Left ventricle myocardium inferior (tissue), 1 donor: ENCODE measurements at regions not wholly inside any gene's neighbourhood (a gene's known extent, or its start where the extent isn't known, plus 50 kb on each side); places are given as distances from the start of the nearest gene placed in this dataset.

ENCODE experiments used
- DNase-seq: peaks from one replicate; pipeline ENCODE4 v3.0.0-alpha.2; 2020
- H3K27ac ChIP-seq: fragments of 200-600 bp; replicated peaks from 2 replicates; pipeline ENCODE4 v1.8.0; 2021
- H3K27me3 ChIP-seq: fragments of 200-600 bp; 2 replicates; pipeline ENCODE4 v1.8.0; 2021; ENCODE audit warnings: low read depth
- H3K36me3 ChIP-seq: fragments of 200-600 bp; 2 replicates; pipeline ENCODE4 v1.8.0; 2021
- H3K4me1 ChIP-seq: fragments of 200-600 bp; 2 replicates; pipeline ENCODE4 v1.8.0; 2021
- H3K4me3 ChIP-seq: fragments of 200-600 bp; 2 replicates; pipeline ENCODE4 v1.8.0; 2021; ENCODE audit warnings: mild to moderate bottlenecking, moderate library complexity
- H3K9me3 ChIP-seq: fragments of 200-600 bp; replicated peaks from 2 replicates; pipeline ENCODE4 v1.8.0; 2021
- intact Hi-C: fragments of 100-400 bp; cut with micrococcal nuclease; formaldehyde crosslinking; loops from one replicate; pipeline ENCODE4 v1.11.0; 2022
- TF ChIP-seq, protein P1 (sequence below): fragments of 200-600 bp; IDR thresholded peaks from 2 replicates; pipeline ENCODE4 v1.8.0; 2021; ENCODE audit warnings: antibody characterized with exemption, mild to moderate bottlenecking, borderline replicate concordance
- donor health status: DM: no; HTN: yes; CAD: no; lungs with severe emphysema.

DNA sequence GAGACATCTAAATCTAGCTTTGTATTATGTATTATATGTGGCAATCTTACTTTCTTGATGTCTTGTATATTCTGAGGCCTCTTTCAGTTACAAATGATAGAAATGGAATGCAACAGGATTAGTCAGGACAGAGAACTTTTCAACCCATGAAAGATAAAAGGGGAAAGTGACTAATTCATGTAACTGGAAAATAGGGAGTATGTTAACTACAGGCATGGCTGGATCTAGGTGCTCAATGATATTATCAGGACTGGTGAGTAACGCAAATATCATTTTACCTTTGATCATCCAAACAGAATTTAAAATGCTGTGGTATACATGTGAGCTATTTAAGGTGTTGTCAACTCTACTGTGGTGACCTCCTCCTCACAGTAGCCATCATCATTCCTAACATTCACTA, 215.7 kb upstream of the GLRA1 start:
- TF ChIP-seq, protein P1, sequence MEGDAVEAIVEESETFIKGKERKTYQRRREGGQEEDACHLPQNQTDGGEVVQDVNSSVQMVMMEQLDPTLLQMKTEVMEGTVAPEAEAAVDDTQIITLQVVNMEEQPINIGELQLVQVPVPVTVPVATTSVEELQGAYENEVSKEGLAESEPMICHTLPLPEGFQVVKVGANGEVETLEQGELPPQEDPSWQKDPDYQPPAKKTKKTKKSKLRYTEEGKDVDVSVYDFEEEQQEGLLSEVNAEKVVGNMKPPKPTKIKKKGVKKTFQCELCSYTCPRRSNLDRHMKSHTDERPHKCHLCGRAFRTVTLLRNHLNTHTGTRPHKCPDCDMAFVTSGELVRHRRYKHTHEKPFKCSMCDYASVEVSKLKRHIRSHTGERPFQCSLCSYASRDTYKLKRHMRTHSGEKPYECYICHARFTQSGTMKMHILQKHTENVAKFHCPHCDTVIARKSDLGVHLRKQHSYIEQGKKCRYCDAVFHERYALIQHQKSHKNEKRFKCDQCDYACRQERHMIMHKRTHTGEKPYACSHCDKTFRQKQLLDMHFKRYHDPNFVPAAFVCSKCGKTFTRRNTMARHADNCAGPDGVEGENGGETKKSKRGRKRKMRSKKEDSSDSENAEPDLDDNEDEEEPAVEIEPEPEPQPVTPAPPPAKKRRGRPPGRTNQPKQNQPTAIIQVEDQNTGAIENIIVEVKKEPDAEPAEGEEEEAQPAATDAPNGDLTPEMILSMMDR, result no peak
- H3K27me3 ChIP-seq, result no peaks in the 10 kb centered on the region
- H3K9me3 ChIP-seq, result no peaks in the 10 kb centered on the region
- no peak overlapping the region for H3K27ac ChIP-seq
- no peaks in the 10 kb centered on the region for H3K36me3 ChIP-seq
- no peaks in the 10 kb centered on the region for H3K4me1 ChIP-seq
- H3K4me3 ChIP-seq, result no peak overlapping the region
- intact Hi-C loops, result loop anchor here (5.0 kb wide), 1 partner anchor 313 kb away; no protein-coding TSS in a partner anchor
- DNase-seq, result no peak

DNA sequence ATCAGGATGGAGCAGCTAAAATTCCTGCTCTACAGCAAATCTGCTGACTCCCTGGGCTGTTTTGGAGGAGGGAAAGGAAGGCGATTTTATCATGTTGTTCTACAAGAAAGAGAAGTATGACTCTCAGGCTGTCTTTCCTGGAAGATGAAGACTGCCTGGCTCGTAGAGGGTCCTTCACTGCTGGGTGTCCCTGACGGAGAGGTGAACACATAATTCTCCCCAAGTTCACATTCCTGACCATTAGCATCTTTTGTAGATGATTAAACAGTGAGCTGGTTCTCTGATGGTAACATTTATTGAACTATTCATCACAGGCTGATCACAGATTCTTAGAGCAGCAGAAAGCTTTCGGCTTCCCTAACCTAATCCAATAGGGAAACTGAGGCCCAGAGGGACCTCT, 212.4 kb upstream of the GLRA1 start:
- Histone ChIP-seq H3K4me3 (no peak overlapping the region), H3K4me1 (no peaks in the 10 kb centered on the region), H3K36me3 (no peaks in the 10 kb centered on the region), H3K27me3 (no peaks in the 10 kb centered on the region), H3K9me3 (no peaks in the 10 kb centered on the region), H3K27ac (no peak overlapping the region)
- TF ChIP-seq, protein P1, result no peak
- no peak for DNase-seq
- intact Hi-C loops, result no loop called here

DNA sequence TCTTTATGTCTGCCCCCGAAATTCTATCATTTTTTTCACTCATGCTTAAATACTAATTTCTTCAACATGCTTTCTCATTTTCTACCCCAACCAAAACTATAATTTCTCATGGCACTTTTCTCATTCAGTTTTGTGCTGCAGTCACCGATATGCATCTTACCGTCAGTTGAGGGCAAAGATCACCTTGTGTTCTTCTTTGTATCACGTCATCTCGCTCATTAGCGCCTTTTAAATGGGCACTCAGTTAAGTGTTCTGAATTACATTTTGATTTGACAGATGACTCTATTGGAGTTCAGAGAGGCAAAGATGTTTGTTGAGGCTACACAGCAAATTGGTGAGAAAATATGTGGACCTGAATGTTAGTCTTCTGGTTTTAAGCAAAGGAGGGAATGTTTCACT, 211.7 kb upstream of the GLRA1 start:
- H3K27me3 ChIP-seq, result no peaks in the 10 kb centered on the region
- H3K36me3 ChIP-seq, result no peaks in the 10 kb centered on the region
- no peaks in the 10 kb centered on the region for H3K4me1 ChIP-seq
- no peak overlapping the region for H3K4me3 ChIP-seq
- no peak for DNase-seq
- TF ChIP-seq, protein P1, result no peak
- intact Hi-C loops, result no loop called here
- no peaks in the 10 kb centered on the region for H3K9me3 ChIP-seq
- no peak overlapping the region for H3K27ac ChIP-seq

DNA sequence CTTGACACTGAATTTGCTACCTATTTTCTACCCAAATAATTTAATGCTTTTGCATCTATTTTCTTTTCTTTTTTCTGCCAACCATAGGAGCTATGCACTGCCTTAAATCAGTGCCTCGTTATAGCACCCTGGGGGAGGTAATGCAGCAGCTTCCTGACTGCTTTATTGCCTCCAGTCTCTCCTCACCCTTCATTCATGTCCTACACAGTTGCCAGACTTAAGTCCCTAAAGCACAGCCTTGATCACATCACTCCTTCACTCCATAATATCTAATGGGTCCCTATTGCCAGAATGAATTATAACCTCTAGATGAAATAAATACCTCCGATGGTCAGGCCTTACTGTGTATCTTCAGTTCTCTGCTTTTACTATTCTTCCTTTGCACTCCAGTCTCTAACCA, 211.2 kb upstream of the GLRA1 start:
- H3K9me3 ChIP-seq, result no peaks in the 10 kb centered on the region
- no peak overlapping the region for H3K27ac ChIP-seq
- H3K4me1 ChIP-seq, result no peaks in the 10 kb centered on the region
- H3K36me3 ChIP-seq, result no peaks in the 10 kb centered on the region
- H3K27me3 ChIP-seq, result no peaks in the 10 kb centered on the region
- DNase-seq, result no peak
- H3K4me3 ChIP-seq, result no peak overlapping the region
- TF ChIP-seq, protein P1, result no peak
- intact Hi-C loops, result no loop called here

DNA sequence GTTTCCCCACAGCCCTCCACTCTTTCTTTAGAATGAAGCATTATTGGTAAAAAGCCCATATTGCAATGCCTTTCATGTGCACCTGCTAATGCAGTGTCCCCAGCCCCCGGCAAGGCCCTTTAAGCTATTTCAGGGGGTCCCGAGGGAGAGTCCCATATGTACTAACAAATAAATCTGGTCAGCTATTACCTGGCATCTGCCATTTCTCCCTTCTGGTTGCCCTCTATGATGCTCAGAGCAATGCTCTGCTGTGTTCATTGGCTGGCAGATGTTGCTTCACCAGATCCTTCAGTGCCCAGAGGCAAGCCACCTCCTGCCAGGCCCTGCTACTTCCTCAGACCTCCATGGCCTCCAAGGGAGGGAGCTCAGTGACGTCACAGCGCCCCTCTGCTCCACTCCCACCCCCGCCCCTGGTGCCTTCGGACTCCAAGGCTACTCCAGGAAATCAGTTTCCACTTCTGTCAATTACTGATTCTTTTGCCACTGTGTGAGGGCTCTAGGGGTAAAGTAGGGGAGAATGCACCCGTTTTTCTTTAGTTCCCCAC, 201.1 kb upstream of the GLRA1 start:
- DNase-seq, result no peak
- Histone ChIP-seq H3K4me1 (no peaks in the 10 kb centered on the region), H3K27ac (no peak overlapping the region), H3K36me3 (no peaks in the 10 kb centered on the region), H3K9me3 (no peaks in the 10 kb centered on the region), H3K4me3 (no peak overlapping the region), H3K27me3 (peaks cover 10% of the 10 kb centered on the region)
- TF ChIP-seq, protein P1, result no peak
- intact Hi-C loops, result no loop called here
